ENCODE measurements at regions not wholly inside any gene's neighbourhood (a gene's known extent, or its start where the extent isn't known, plus 50 kb on each side); places are given as distances from the start of the nearest gene placed in this dataset.

- TF ChIP-seq POLR2A (IDR thresholded peaks at IDR 0.05) (no peak), EP300 (IDR thresholded peaks at IDR 0.05) (no peak), CTCF (IDR thresholded peaks at IDR 0.05) (no peak)
- WGBS, 3 donors: 83 to 86% (median 84%) methylated on average over 3 of the region's 3 CpGs
- H3K4me3 ChIP-seq: no peak overlapping the region
- H3K4me1 ChIP-seq (ENCODE audit: insufficient read depth): no peaks in the 10 kb centered on the region
- H3K27me3 ChIP-seq: no peaks in the 10 kb centered on the region
- no peak overlapping the region for H3K27ac ChIP-seq
- H3K9me3 ChIP-seq: no peaks in the 10 kb centered on the region
- intact Hi-C loops (cut with DNase I): no loop called here
- no peaks in the 10 kb centered on the region for H3K36me3 ChIP-seq
- no peak for DNase-seq
Observed at GRCh38 chr17:71485426-71485825, 635.4 kb upstream of the SOX9 start.

GRCh38 chr17:71486261-71486660 lies 634.6 kb upstream of the SOX9 start:
- Histone ChIP-seq H3K27ac (no peak overlapping the region), H3K27me3 (no peaks in the 10 kb centered on the region), H3K36me3 (no peaks in the 10 kb centered on the region), H3K4me3 (no peak overlapping the region), H3K9me3 (no peaks in the 10 kb centered on the region), H3K4me1 (ENCODE audit: insufficient read depth) (no peaks in the 10 kb centered on the region)
- no peak for DNase-seq
- intact Hi-C loops (cut with DNase I): no loop called here
- TF ChIP-seq POLR2A (IDR thresholded peaks at IDR 0.05) (no peak), CTCF (IDR thresholded peaks at IDR 0.05) (no peak)

GRCh38 chr17:71488851-71489250 lies 632.0 kb upstream of the SOX9 start:
- Histone ChIP-seq H3K9me3 (no peaks in the 10 kb centered on the region), H3K27ac (no peak overlapping the region), H3K27me3 (no peaks in the 10 kb centered on the region), H3K4me1 (ENCODE audit: insufficient read depth) (no peaks in the 10 kb centered on the region), H3K36me3 (no peaks in the 10 kb centered on the region), H3K4me3 (no peak overlapping the region)
- intact Hi-C loops (cut with DNase I): no loop called here
- DNase-seq: no peak
- no peak for TF ChIP-seq POLR2A (IDR thresholded peaks at IDR 0.05)
- no peak for TF ChIP-seq EP300 (IDR thresholded peaks at IDR 0.05)
- TF ChIP-seq CTCF (IDR thresholded peaks at IDR 0.05): no peak

GRCh38 chr17:71494062-71494855 lies 626.6 kb upstream of the SOX9 start:
- no peaks in the 10 kb centered on the region for H3K9me3 ChIP-seq
- no peak for DNase-seq
- 8 to 15% (median 13%) methylated on average over 2 of the region's 2 CpGs for WGBS, 3 donors
- intact Hi-C loops (cut with DNase I): no loop called here
- H3K4me1 ChIP-seq (ENCODE audit: insufficient read depth): no peaks in the 10 kb centered on the region
- H3K27ac ChIP-seq: no peak overlapping the region
- TF ChIP-seq CTCF (IDR thresholded peaks at IDR 0.05) (no peak), POLR2A (IDR thresholded peaks at IDR 0.05) (no peak), EP300 (IDR thresholded peaks at IDR 0.05) (no peak)
- no peaks in the 10 kb centered on the region for H3K27me3 ChIP-seq
- H3K4me3 ChIP-seq: no peak overlapping the region
- no peaks in the 10 kb centered on the region for H3K36me3 ChIP-seq

Measured in ovary (tissue), 7 donors.